ENCODE measurements at regions not wholly inside any gene's neighbourhood (a gene's known extent, or its start where the extent isn't known, plus 50 kb on each side); places are given as distances from the start of the nearest gene placed in this dataset.

DNA sequence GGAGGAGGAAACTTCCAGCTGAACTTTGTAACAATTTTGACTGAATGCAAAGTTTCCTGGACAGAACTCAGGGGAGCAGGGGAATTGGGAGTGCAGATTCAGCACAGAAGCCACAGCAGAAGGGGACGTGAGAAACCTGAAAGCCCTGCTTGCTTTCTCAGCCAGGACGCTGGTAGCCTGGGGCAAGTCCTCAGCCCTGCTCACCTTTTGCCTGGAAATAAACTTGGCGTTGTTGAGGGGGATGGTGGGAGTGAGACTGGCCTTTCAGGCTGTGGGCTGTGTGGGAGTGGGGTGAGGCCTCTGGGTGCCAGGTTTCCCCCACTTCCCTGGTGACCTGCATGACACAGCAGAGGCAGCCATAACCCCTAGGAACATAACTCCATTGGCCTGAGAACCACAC is 238.1 kb upstream of the HS3ST5 start:
- TF ChIP-seq, protein P1, sequence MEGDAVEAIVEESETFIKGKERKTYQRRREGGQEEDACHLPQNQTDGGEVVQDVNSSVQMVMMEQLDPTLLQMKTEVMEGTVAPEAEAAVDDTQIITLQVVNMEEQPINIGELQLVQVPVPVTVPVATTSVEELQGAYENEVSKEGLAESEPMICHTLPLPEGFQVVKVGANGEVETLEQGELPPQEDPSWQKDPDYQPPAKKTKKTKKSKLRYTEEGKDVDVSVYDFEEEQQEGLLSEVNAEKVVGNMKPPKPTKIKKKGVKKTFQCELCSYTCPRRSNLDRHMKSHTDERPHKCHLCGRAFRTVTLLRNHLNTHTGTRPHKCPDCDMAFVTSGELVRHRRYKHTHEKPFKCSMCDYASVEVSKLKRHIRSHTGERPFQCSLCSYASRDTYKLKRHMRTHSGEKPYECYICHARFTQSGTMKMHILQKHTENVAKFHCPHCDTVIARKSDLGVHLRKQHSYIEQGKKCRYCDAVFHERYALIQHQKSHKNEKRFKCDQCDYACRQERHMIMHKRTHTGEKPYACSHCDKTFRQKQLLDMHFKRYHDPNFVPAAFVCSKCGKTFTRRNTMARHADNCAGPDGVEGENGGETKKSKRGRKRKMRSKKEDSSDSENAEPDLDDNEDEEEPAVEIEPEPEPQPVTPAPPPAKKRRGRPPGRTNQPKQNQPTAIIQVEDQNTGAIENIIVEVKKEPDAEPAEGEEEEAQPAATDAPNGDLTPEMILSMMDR (IDR thresholded peaks at IDR 0.05; ENCODE audit: insufficient read depth, low read depth, low read length), result no peak
- TF ChIP-seq EZH2 (IDR thresholded peaks at IDR 0.05; ENCODE audit: insufficient read depth, low read length), result no peak

All from astrocyte (in vitro differentiated cells and primary cell).